NCI-H2196 (cell line): ENCODE measurements at regions not wholly inside any gene's neighbourhood (a gene's known extent, or its start where the extent isn't known, plus 50 kb on each side); places are given as distances from the start of the nearest gene placed in this dataset.

Experiments used
- DNase-seq: peaks from one replicate; lab custom pipeline; 2025; ENCODE audit not compliant: unreplicated experiment; lab: John Stamatoyannopoulos, UW

GRCh38 chr5:38745836-38746732 lies 99.7 kb upstream of the OSMR start:
- DNase-seq: no peak

GRCh38 chr5:38749861-38750260 lies 96.0 kb upstream of the OSMR start:
- no peak for DNase-seq

GRCh38 chr5:38751103-38751502 lies 94.7 kb upstream of the OSMR start:
- no peak for DNase-seq

GRCh38 chr5:38752012-38752536 lies 93.7 kb upstream of the OSMR start:
- no peak for DNase-seq

GRCh38 chr5:38752622-38753021 lies 93.2 kb upstream of the OSMR start:
- no peak for DNase-seq

GRCh38 chr5:38753141-38753540 lies 92.7 kb upstream of the OSMR start:
- DNase-seq: no peak

- no peak for DNase-seq
These were observed 92.0 kb upstream of the OSMR start for GRCh38 chr5:38753776-38754175.

GRCh38 chr5:38755181-38755580 lies 90.6 kb upstream of the OSMR start:
- DNase-seq: no peak

GRCh38 chr5:38756068-38756467 lies 89.7 kb upstream of the OSMR start:
- DNase-seq: no peak

GRCh38 chr5:38757451-38758245 lies 88.2 kb upstream of the OSMR start:
- no peak for DNase-seq

GRCh38 chr5:38758774-38759600 lies 86.8 kb upstream of the OSMR start:
- no peak for DNase-seq

GRCh38 chr5:38764937-38765391 lies 80.8 kb upstream of the OSMR start:
- no peak for DNase-seq

GRCh38 chr5:38765399-38765861 lies 80.4 kb upstream of the OSMR start:
- DNase-seq: no peak

- no peak for DNase-seq
These were observed 79.7 kb upstream of the OSMR start for GRCh38 chr5:38766151-38766550.

GRCh38 chr5:38768412-38769211 lies 77.2 kb upstream of the OSMR start:
- no peak for DNase-seq

- DNase-seq: no peak
These were observed 73.3 kb upstream of the OSMR start for GRCh38 chr5:38772471-38772870.

- no peak for DNase-seq
These were observed 70.5 kb upstream of the OSMR start for GRCh38 chr5:38775218-38775840.

- no peak for DNase-seq
These were observed 69.5 kb upstream of the OSMR start for GRCh38 chr5:38776149-38776896.

GRCh38 chr5:38777111-38777510 lies 68.7 kb upstream of the OSMR start:
- DNase-seq: no peak
